ENCODE measurements at regions not wholly inside any gene's neighbourhood (a gene's known extent, or its start where the extent isn't known, plus 50 kb on each side); places are given as distances from the start of the nearest gene placed in this dataset.

- no peak for TF ChIP-seq CTCF (IDR thresholded peaks at IDR 0.05)
- TF ChIP-seq POLR2A (IDR thresholded peaks at IDR 0.05): no peak
- TF ChIP-seq POLR2AphosphoS5 (IDR thresholded peaks at IDR 0.05; ENCODE audit: insufficient read depth in 1 of 2, low read depth in 1 of 2): no peak
Measured at GRCh38 chr9:26157411-26157810, 479.2 kb upstream of the TUSC1 start.
